PC-9 (cell line): ENCODE measurements at regions not wholly inside any gene's neighbourhood (a gene's known extent, or its start where the extent isn't known, plus 50 kb on each side); places are given as distances from the start of the nearest gene placed in this dataset.

Experiments used
- EZH2 ChIP-seq: fragments of 200-600 bp; sonication (generic); IDR thresholded peaks from 2 replicates; pipeline ENCODE4 v1.8.0; 2017; ENCODE audit warnings: antibody characterized with exemption, low read depth
- TF ChIP-seq, protein P1 (sequence below): fragments of 200-600 bp; sonication (generic); conservative IDR thresholded peaks from 2 replicates; pipeline ENCODE4 v1.6.1; 2017; ENCODE audit warnings: mixed run types, antibody characterized with exemption, mild to moderate bottlenecking, moderate library complexity

- TF ChIP-seq, protein P1, sequence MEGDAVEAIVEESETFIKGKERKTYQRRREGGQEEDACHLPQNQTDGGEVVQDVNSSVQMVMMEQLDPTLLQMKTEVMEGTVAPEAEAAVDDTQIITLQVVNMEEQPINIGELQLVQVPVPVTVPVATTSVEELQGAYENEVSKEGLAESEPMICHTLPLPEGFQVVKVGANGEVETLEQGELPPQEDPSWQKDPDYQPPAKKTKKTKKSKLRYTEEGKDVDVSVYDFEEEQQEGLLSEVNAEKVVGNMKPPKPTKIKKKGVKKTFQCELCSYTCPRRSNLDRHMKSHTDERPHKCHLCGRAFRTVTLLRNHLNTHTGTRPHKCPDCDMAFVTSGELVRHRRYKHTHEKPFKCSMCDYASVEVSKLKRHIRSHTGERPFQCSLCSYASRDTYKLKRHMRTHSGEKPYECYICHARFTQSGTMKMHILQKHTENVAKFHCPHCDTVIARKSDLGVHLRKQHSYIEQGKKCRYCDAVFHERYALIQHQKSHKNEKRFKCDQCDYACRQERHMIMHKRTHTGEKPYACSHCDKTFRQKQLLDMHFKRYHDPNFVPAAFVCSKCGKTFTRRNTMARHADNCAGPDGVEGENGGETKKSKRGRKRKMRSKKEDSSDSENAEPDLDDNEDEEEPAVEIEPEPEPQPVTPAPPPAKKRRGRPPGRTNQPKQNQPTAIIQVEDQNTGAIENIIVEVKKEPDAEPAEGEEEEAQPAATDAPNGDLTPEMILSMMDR = no peak
- no peak for TF ChIP-seq EZH2
Observed at GRCh38 chr3:30302027-30302426, 304.4 kb upstream of the TGFBR2 start.
